OCI-LY7 (cell line): ENCODE measurements at regions not wholly inside any gene's neighbourhood (a gene's known extent, or its start where the extent isn't known, plus 50 kb on each side); places are given as distances from the start of the nearest gene placed in this dataset.

Experiments
- EZH2phosphoT487 ChIP-seq: fragments of 200-600 bp; sonication (generic); IDR thresholded peaks from 2 replicates; pipeline ENCODE4 v1.6.1; 2018; ENCODE audit warnings: low read depth, borderline replicate concordance, mild to moderate bottlenecking, mixed run types, antibody characterized with exemption, low read length, moderate library complexity, mixed read lengths
- TF ChIP-seq, protein P1 (sequence below): fragments of 200-600 bp; sonication (generic); conservative IDR thresholded peaks from 2 replicates; pipeline ENCODE4 v1.5.1; 2014; ENCODE audit warnings: mild to moderate bottlenecking, antibody characterized with exemption, low read length, moderate library complexity, mixed read lengths

DNA sequence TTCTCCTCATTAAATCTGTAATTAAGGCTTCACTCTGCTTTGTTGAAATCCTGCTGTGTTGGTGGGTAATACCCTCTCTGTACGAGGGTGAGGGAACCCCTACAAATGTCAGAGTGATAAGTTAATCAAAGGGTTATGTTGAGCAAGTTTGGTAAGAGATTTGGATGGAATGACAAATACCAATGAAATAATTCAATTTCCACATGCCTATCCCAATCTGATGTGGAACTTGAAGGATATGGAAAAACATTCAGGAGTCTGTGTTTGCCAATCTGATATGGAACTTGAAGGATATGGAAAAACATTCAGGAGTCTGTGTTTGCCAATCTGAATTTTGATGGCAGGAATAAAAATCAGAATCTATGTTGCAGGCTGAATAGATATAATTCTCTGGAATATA lies 910.2 kb downstream of the TUSC7 start:
- TF ChIP-seq, protein P1, sequence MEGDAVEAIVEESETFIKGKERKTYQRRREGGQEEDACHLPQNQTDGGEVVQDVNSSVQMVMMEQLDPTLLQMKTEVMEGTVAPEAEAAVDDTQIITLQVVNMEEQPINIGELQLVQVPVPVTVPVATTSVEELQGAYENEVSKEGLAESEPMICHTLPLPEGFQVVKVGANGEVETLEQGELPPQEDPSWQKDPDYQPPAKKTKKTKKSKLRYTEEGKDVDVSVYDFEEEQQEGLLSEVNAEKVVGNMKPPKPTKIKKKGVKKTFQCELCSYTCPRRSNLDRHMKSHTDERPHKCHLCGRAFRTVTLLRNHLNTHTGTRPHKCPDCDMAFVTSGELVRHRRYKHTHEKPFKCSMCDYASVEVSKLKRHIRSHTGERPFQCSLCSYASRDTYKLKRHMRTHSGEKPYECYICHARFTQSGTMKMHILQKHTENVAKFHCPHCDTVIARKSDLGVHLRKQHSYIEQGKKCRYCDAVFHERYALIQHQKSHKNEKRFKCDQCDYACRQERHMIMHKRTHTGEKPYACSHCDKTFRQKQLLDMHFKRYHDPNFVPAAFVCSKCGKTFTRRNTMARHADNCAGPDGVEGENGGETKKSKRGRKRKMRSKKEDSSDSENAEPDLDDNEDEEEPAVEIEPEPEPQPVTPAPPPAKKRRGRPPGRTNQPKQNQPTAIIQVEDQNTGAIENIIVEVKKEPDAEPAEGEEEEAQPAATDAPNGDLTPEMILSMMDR = no peak
- no peak for TF ChIP-seq EZH2phosphoT487
